ENCODE measurements at regions not wholly inside any gene's neighbourhood (a gene's known extent, or its start where the extent isn't known, plus 50 kb on each side); places are given as distances from the start of the nearest gene placed in this dataset.

DNA sequence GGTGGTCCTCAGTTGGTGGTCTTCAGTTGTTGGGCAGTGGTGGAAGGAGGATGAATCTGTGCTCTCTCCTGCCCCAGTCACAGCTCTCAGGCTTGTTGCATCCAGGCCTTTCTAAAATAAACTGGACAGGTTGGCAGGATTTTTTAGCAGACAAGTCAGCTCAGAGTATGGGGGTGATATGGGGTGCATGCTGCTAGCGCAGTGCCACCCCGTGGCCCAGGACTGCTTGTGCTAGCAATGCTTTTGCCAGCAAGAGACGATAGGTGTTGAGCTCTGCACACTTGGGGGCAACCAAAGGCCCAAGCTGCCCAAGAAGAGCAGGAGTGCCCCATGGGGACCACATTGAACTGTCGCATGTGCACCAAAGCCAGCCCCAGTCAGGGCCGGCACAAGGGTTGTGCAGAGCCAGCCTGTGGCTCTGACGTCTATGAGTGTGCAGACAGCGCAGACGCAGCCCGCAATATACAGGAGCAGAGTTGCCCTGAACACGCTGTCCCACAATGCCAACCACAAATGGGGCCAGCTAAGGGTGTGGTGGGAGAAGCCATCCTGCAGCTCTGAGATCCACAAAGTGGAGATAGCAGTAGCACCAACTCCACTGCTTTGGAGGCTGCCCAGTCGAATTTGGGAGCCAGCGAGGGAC is 49.8 kb upstream of the PDSS1 start:
- no peaks in the 10 kb centered on the region for H3K27me3 Mint-ChIP-seq (ENCODE audit: low read depth)
- no peaks in the 10 kb centered on the region for H3K4me1 Mint-ChIP-seq (ENCODE audit: low read depth)
- no peak overlapping the region for H3K27ac Mint-ChIP-seq
- no peak overlapping the region for H3K4me3 Mint-ChIP-seq (ENCODE audit: low read depth)
- H3K9me3 Mint-ChIP-seq, result no peaks in the 10 kb centered on the region
- no peaks in the 10 kb centered on the region for H3K36me3 Mint-ChIP-seq (ENCODE audit: low read depth)
- intact Hi-C loops (cut with micrococcal nuclease), result no loop called here
- no peak for DNase-seq (ENCODE audit: low spot score)
